GM12878 (cell line): ENCODE measurements at regions not wholly inside any gene's neighbourhood (a gene's known extent, or its start where the extent isn't known, plus 50 kb on each side); places are given as distances from the start of the nearest gene placed in this dataset.

Experiments
- ATAC-seq: fragments of 200-7000 bp; cut with Tn5 transposase; 3 replicates; pipeline ENCODE4 v1.9.1; 2020; ENCODE audit warnings: mild to moderate bottlenecking, moderate library complexity
- BruUV-seq: library from RNA; stranded (reverse); fragments of 400-500 nt; replicated peaks from 2 replicates; lab custom pipeline; 2021; lab: Mats Ljungman, UMichigan
- CTCF ChIA-PET: fragments of 300-600 bp; sonication (Branson Sonifier 250); formaldehyde crosslinking; extraction: SDS; loops from one replicate; lab custom pipeline; 2021; ENCODE audit warnings: inconsistent platforms; lab: Yijun Ruan, JAX
- POLR2A ChIA-PET: fragments of 350-600 bp; formaldehyde crosslinking; extraction: SDS; loops from one replicate; lab custom pipeline; 2021; ENCODE audit warnings: inconsistent platforms; lab: Charles Lee
- RAD21 ChIA-PET: fragments of 300-600 bp; sonication (Branson Sonifier 250); formaldehyde crosslinking; loops from one replicate; lab custom pipeline; 2023; ENCODE audit warnings: antibody characterized with exemption; ENCODE audit not compliant: unreplicated experiment; lab: Charles Lee
- SMC1A ChIA-PET: fragments of 300-600 bp; sonication (Branson Sonifier 250); formaldehyde crosslinking; loops from one replicate; lab custom pipeline; 2023; ENCODE audit not compliant: unreplicated experiment, uncharacterized antibody; lab: Charles Lee
- DNase-seq: peaks from one replicate; pipeline ENCODE4 v3.0.0-alpha.2; 2011; ENCODE audit warnings: low read depth, low spot score
- FAIRE-seq: peaks from 3 replicates; lab custom pipeline; 2011; peaks lifted over from hg19 to GRCh38; lab: Jason Lieb, UNC
- H2AFZ ChIP-seq: 2 replicates; pipeline ENCODE4 v1.6.0; 2011; ENCODE audit warnings: low read depth, low read length, control low read depth; ENCODE audit not compliant: control insufficient read depth
- H3K27ac ChIP-seq: 2 replicates; pipeline ENCODE4 v1.5.1; 2011; ENCODE audit warnings: control low read depth; ENCODE audit not compliant: control insufficient read depth, insufficient read depth
- H3K27me3 ChIP-seq, 2 experiments: replicated peaks in 1 of 2; 2 replicates each; pipeline versions ENCODE4 v1.6.0 to v1.6.1; 2011; ENCODE audit warnings: low read length in 1 of 2; ENCODE audit not compliant: control insufficient read depth in 2 of 2, insufficient read depth in 2 of 2
- H3K36me3 ChIP-seq, 2 experiments: 2 replicates each; pipeline ENCODE4 v1.5.1; 2011; ENCODE audit warnings: low read length in 1 of 2; ENCODE audit not compliant: control insufficient read depth in 2 of 2, insufficient read depth in 2 of 2
- H3K4me1 ChIP-seq: 2 replicates; pipeline ENCODE4 v1.6.1; 2011; ENCODE audit warnings: mild to moderate bottlenecking, low read length, moderate library complexity, mixed read lengths; ENCODE audit not compliant: control insufficient read depth, insufficient read depth
- H3K4me2 ChIP-seq: 2 replicates; pipeline ENCODE4 v1.6.0; 2011; ENCODE audit warnings: control low read depth; ENCODE audit not compliant: control insufficient read depth, insufficient read depth
- H3K4me3 ChIP-seq: fragments of 200-600 bp; sonication (generic); 2 replicates; pipeline ENCODE4 v1.5.1; 2016
- H3K79me2 ChIP-seq: 2 replicates; pipeline ENCODE4 v1.6.0; 2011; ENCODE audit warnings: low read length; ENCODE audit not compliant: control insufficient read depth, insufficient read depth
- H3K9ac ChIP-seq: 2 replicates; pipeline ENCODE4 v1.8.0; 2011; ENCODE audit warnings: low read length, control low read depth, mixed read lengths; ENCODE audit not compliant: control insufficient read depth, insufficient read depth
- H3K9me3 ChIP-seq: replicated peaks from 3 replicates; pipeline ENCODE4 v1.5.1; 2011; ENCODE audit warnings: mild to moderate bottlenecking, low read length; ENCODE audit not compliant: control insufficient read depth, insufficient read depth
- H4K20me1 ChIP-seq: 2 replicates; pipeline ENCODE4 v1.6.0; 2011; ENCODE audit not compliant: control insufficient read depth, insufficient read depth
- ATF7 ChIP-seq: fragments of 450-650 bp; IDR thresholded peaks from 2 replicates; pipeline ENCODE4 v1.6.1; 2016; ENCODE audit warnings: low read depth, mild to moderate bottlenecking
- EED ChIP-seq: sonication (generic); IDR thresholded peaks from 2 replicates; pipeline ENCODE4 v1.6.1; 2016; ENCODE audit warnings: antibody characterized with exemption, low read depth
- FOS ChIP-seq: IDR thresholded peaks from 3 replicates; pipeline ENCODE4 v1.6.1; 2011; ENCODE audit warnings: borderline replicate concordance; ENCODE audit not compliant: insufficient read length; ENCODE audit errors: extremely low read depth
- KDM1A ChIP-seq: fragments of 200-600 bp; sonication (generic); IDR thresholded peaks from 2 replicates; pipeline ENCODE4 v1.6.1; 2016; ENCODE audit warnings: borderline replicate concordance
- MEF2A ChIP-seq: IDR thresholded peaks from 2 replicates; pipeline ENCODE4 v1.6.1; 2011; ENCODE audit warnings: low read depth, mild to moderate bottlenecking, low read length, moderate library complexity; ENCODE audit not compliant: insufficient read depth
- NFYA ChIP-seq: IDR thresholded peaks from 2 replicates; pipeline ENCODE4 v1.6.1; 2011; ENCODE audit warnings: low read depth, mild to moderate bottlenecking, low read length, improper control_type of control experiment, borderline replicate concordance
- RELB ChIP-seq: fragments of 450-650 bp; IDR thresholded peaks from 2 replicates; pipeline ENCODE4 v1.6.1; 2017; ENCODE audit warnings: low read depth, mild to moderate bottlenecking, moderate library complexity
- RUNX3 ChIP-seq: IDR thresholded peaks from 2 replicates; pipeline ENCODE4 v1.6.1; 2012; ENCODE audit warnings: low read length, inconsistent platforms
- SP1 ChIP-seq: IDR thresholded peaks from one replicate; pipeline ENCODE4 v1.6.1; 2011; ENCODE audit warnings: low read depth, low read length
- SPI1 ChIP-seq: IDR thresholded peaks from 2 replicates; pipeline ENCODE4 v1.6.1; 2011; ENCODE audit warnings: low read depth, mild to moderate bottlenecking, low read length, moderate library complexity, borderline replicate concordance; ENCODE audit not compliant: insufficient read depth
- SREBF2 ChIP-seq: IDR thresholded peaks from 2 replicates; pipeline ENCODE4 v1.6.1; 2012; ENCODE audit warnings: mild to moderate bottlenecking, low read length
- SRF ChIP-seq, 2 experiments: IDR thresholded peaks; 2 replicates each; pipeline ENCODE4 v1.6.1; 2011; ENCODE audit warnings: low read depth in 2 of 2, low read length in 2 of 2, mild to moderate bottlenecking in 1 of 2, moderate library complexity in 1 of 2
- ZNF207 ChIP-seq: fragments of 450-650 bp; IDR thresholded peaks from 2 replicates; pipeline ENCODE4 v1.6.1; 2014; ENCODE audit warnings: antibody characterized with exemption, mild to moderate bottlenecking, borderline replicate concordance
- whole genome bisulfite sequencing: methylation state at CpG from one replicate; pipeline ENCODE4 v1.1.6; 2016; ENCODE audit warnings: low lambda C conversion rate; ENCODE audit not compliant: insufficient replicate concordance, insufficient coverage; ENCODE audit errors: missing lambda C conversion rate; 5-methylcytosine and 5-hydroxymethylcytosine counted together
- in situ Hi-C: fragments of 300-500 bp; cut with MboI; formaldehyde crosslinking; loops from 9 replicates; pipeline ENCODE4 v1.14.3; 2018; ENCODE audit warnings: mixed read lengths
- intact Hi-C: fragments of 100-400 bp; cut with micrococcal nuclease; formaldehyde crosslinking; loops from one replicate; pipeline ENCODE4 v1.14.2; 2022; ENCODE audit not compliant: unreplicated experiment

- no peak for FAIRE-seq
- Histone ChIP-seq H4K20me1 (no peaks in the 10 kb centered on the region), H3K9me3 (no peaks in the 10 kb centered on the region), H3K79me2 (no peaks in the 10 kb centered on the region), H3K9ac (no peak overlapping the region), H3K27me3 (no peaks in the 10 kb centered on the region), H3K4me3 (no peak overlapping the region), H2AFZ (no peak overlapping the region), H3K27ac (no peak overlapping the region), H3K4me2 (no peak overlapping the region), H3K36me3 (no peaks in the 10 kb centered on the region), H3K4me1 (no peaks in the 10 kb centered on the region)
- intact Hi-C loops = no loop called here
- no peak for ATAC-seq
- ChIA-PET RAD21 (no interaction called here), SMC1A (no interaction called here), POLR2A (no interaction called here), CTCF (no interaction called here)
- TF ChIP-seq KDM1A = no peak
- TF ChIP-seq RELB = no peak
- no peak for TF ChIP-seq SP1
- TF ChIP-seq RUNX3 = no peak
- 40% methylated on average over 3 of the region's 3 CpGs for WGBS
- BruUV-seq = no TSS peak
- DNase-seq = no peak
- in situ Hi-C loops = no loop called here
Observed at GRCh38 chr12:115267891-115268290, 583.9 kb upstream of the TBX3 start.

GRCh38 chr12:115267464-115267863 is 583.5 kb upstream of the TBX3 start:
- ChIA-PET CTCF (interaction anchor here (0.6 kb wide), 1 partner anchor 100 kb away, joined by 3 read pairs; no protein-coding TSS in a partner anchor), RAD21 (no interaction called here), SMC1A (interaction anchor here (0.6 kb wide), 1 partner anchor 635 kb away, joined by 3 read pairs; no protein-coding TSS in a partner anchor), POLR2A (no interaction called here)
- Histone ChIP-seq H4K20me1 (no peaks in the 10 kb centered on the region), H3K4me1 (no peaks in the 10 kb centered on the region), H3K9me3 (no peaks in the 10 kb centered on the region), H2AFZ (no peak overlapping the region), H3K79me2 (no peaks in the 10 kb centered on the region), H3K27ac (no peak overlapping the region), H3K9ac (no peak overlapping the region), H3K36me3 (no peaks in the 10 kb centered on the region), H3K27me3 (no peaks in the 10 kb centered on the region), H3K4me2 (no peak overlapping the region)
- DNase-seq = no peak
- FAIRE-seq = no peak
- ATAC-seq = no peak
- intact Hi-C loops = no loop called here
- BruUV-seq = no TSS peak
- WGBS = 22% methylated on average over 3 of the region's 3 CpGs
- TF ChIP-seq FOS (no peak), MEF2A (no peak), SPI1 (no peak), ZNF207 (no peak), SREBF2 (no peak), ATF7 (no peak), NFYA (no peak), KDM1A (no peak), EED (no peak), SRF (IDR thresholded peaks at IDR 0.05; ENCODE audit: low read depth in 2 of 2, low read length in 2 of 2) (no peak)
- TF ChIP-seq, all 136 proteins: peak for 0
- in situ Hi-C loops = no loop called here
- no peak overlapping the region for H3K4me3 ChIP-seq
